ENCODE measurements at regions not wholly inside any gene's neighbourhood (a gene's known extent, or its start where the extent isn't known, plus 50 kb on each side); places are given as distances from the start of the nearest gene placed in this dataset.

- H3K27me3 ChIP-seq (ENCODE audit: control insufficient read depth in 2 of 2, insufficient read depth in 2 of 2, low read length in 2 of 2) = no peaks in the 10 kb centered on the region
- peaks cover 2% of the 10 kb centered on the region for H3K9me3 ChIP-seq (replicated peaks; ENCODE audit: control insufficient read depth, insufficient read depth, low read length)
- no peak overlapping the region for H3K9ac ChIP-seq (replicated peaks; ENCODE audit: extremely low read depth, insufficient read depth, low read length)
- H2AFZ ChIP-seq (ENCODE audit: low read depth, low read length) = no peak overlapping the region
- ChIA-PET CTCF (no interaction called here), POLR2A (no interaction called here)
- no peaks in the 10 kb centered on the region for H3K9me1 ChIP-seq (replicated peaks; ENCODE audit: control insufficient read depth, extremely low read depth, insufficient read depth, low read length)
- H4K20me1 ChIP-seq (replicated peaks; ENCODE audit: control insufficient read depth, extremely low read depth, insufficient read depth, low read length) = no peaks in the 10 kb centered on the region
- TF ChIP-seq GATA2 (IDR thresholded peaks at IDR 0.05; ENCODE audit: insufficient read depth, insufficient read length, low read depth, low read length) (no peak), FOS (IDR thresholded peaks at IDR 0.05; ENCODE audit: borderline replicate concordance, insufficient read depth, low read length) (no peak), POLR2AphosphoS5 (IDR thresholded peaks at IDR 0.05; ENCODE audit: insufficient read depth, low read depth, low read length) (no peak), EZH2 (IDR thresholded peaks at IDR 0.05; ENCODE audit: borderline replicate concordance, low read depth, low read length, severe bottlenecking) (no peak), MAX (IDR thresholded peaks at IDR 0.05; ENCODE audit: insufficient read depth, insufficient read length) (no peak), CTCF (IDR thresholded peaks at IDR 0.05; ENCODE audit: extremely low read depth in 1 of 2, insufficient read depth in 1 of 2, low read depth in 1 of 2, low read length in 2 of 2) (no peak), JUN (IDR thresholded peaks at IDR 0.05; ENCODE audit: borderline replicate concordance, insufficient read depth, insufficient read length, low read depth) (no peak), MYC (IDR thresholded peaks at IDR 0.05; ENCODE audit: low read depth, low read length) (no peak), POLR2A (IDR thresholded peaks at IDR 0.05; ENCODE audit: low read depth, low read length) (no peak)
- no peak overlapping the region for H3K27ac ChIP-seq (ENCODE audit: insufficient read depth, low read depth, low read length)
- H3K4me2 ChIP-seq (ENCODE audit: insufficient read depth, low read length) = no peak overlapping the region
- intact Hi-C loops (cut with micrococcal nuclease) = no loop called here
- no peaks in the 10 kb centered on the region for H3K36me3 ChIP-seq (ENCODE audit: control insufficient read depth in 2 of 2, extremely low read depth in 1 of 2, insufficient read depth in 2 of 2, low read length in 2 of 2)
- DNase-seq (ENCODE audit: low read depth, low spot score) = no peak
- no peaks in the 10 kb centered on the region for H3K79me2 ChIP-seq (ENCODE audit: control insufficient read depth, insufficient read depth, low read length)
- dilution Hi-C loops (cut with MboI; ENCODE audit: extremely low pct_ligation_motif_present, low sequenced_read_pairs) = no loop called here
- no peak overlapping the region for H3K4me3 ChIP-seq (replicated peaks in 1 of 3; ENCODE audit: insufficient read depth in 1 of 3, low read depth in 1 of 3, low read length in 3 of 3)
- no peaks in the 10 kb centered on the region for H3K4me1 ChIP-seq (ENCODE audit: control insufficient read depth, extremely low read depth, insufficient read depth, low read length)
- FAIRE-seq = no peak
- no TSS peak for BruUV-seq (replicated peaks)
These were observed 487.8 kb downstream of the ZNF33B start for GRCh38 chr10:42150428-42151061.
